ENCODE measurements at regions not wholly inside any gene's neighbourhood (a gene's known extent, or its start where the extent isn't known, plus 50 kb on each side); places are given as distances from the start of the nearest gene placed in this dataset.
"Not testable (repeated sequence)": the region's sequence is repeated elsewhere in the genome, so short reads cannot be mapped to it uniquely, and the experiment has no call there.

DNA sequence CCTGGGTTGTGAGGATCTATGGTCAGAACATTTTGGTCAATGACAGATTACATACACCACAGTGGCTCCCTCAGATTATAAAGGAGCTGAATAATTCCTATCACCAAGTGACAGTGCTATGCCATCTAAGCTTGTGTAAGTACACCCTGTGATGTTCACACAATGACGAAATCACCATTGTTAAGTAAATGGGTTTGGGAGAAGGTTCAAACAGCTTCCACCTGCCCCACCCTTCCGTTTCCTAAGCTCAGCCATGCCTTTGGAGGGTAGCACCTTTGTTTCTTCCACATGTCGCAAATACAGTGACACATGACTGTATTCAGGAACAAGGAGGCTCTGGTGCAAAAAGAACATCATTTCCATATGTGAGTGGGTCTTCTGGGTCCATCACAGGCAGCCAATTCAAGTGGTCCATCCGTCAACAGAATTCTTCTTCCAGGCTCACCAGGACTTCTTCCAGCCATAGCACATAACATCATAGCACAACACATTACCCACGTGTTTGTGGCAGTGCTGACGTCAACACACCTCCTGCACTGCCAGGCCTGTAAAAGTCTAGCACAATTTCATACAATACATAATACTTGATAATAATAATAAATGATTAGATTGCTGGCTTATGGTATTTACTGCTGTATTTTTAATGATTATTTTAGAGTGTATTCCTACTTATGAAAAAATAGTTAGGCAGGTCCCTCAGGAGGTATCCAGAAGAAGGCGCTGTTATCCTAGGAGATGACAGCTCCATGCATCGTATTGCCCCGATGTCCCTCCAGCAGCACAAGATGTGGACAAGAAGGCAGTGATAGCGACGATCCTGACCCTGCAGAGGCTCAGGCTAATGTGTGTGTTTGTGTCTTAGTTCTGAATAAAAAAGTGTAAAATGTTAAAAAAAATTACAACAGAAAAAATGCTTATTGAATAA, 264.8 kb downstream of the ANAPC1 start:
- no peak for DNase-seq (ENCODE audit: low read depth)

DNA sequence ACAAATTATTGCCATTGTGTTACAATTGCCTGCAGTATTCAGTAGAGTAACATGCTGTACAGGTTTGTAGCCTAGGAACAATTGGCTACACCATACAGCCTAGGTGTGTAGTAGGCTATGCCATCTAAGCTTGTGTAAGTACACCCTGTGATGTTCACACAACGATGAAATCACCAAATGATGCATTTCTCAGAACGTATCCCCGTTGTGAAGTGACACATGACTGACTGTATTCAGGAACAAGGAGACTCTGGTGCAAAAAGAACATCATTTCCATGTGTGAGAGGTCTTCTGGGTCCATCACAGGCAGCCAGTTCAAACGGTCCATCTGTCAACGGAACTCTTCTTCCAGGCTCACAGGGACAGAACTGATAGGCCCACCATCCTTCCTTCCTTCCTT, 263.7 kb downstream of the ANAPC1 start:
- no peak for DNase-seq (ENCODE audit: low read depth)

GRCh38 chr2:111622859-111623258, 261.1 kb downstream of the ANAPC1 start:
- DNase-seq (ENCODE audit: low read depth) = no peak

DNA sequence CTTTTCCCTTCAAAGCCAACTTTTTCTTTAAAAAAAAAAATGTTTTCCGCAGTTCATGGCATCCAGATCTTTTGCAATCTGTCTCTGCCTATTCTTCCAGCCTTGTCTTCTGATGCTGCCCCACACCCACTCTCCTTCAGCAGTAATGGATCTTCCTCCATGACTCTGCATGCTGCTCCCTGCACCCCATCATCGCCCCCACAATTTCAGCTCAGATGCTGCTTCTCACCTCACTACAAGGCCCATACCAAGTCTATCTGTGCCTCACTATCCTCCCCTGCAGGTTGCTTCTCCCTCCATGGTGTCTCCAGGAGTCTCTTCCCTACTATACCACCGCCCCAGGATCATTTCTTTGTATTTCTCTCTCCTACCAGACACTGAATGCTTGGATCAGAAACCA, 260.6 kb downstream of the ANAPC1 start:
- no peak for DNase-seq (ENCODE audit: low read depth)

DNA sequence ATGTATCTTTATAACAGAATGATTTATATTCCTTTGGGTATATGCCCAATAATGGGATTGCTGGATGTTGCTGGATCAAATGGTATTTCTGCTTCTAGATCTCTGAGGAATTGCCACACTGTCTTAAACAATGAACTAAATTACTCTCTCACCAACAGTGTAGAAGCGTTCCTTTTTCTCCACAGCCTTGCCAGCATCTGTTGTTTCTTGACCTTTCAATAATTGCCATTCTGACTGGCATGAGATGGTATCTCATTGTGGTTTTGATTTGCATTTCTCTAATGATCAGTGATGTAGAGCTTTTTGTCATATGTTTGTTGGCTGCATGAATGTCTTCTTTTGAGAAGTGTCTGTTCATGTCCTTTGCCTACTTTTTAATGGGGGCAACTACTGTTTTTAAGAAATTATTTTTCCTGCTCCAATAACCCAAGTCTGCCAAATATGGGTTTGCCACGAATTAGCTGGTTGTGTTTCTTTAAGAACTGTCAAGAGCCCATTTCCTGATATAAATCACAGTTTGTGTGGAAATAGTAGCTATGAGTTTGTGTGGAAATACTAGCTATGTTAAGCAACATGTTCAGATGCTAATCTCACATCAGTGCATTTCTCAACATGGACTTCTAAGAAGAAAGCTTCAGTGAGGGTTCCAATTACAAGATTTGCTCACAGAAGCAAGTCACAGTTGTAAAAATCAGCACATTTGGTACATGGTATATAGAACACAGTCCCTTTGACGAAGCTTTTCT, 259.4 kb downstream of the ANAPC1 start:
- DNase-seq (ENCODE audit: low read depth) = no peak

DNA sequence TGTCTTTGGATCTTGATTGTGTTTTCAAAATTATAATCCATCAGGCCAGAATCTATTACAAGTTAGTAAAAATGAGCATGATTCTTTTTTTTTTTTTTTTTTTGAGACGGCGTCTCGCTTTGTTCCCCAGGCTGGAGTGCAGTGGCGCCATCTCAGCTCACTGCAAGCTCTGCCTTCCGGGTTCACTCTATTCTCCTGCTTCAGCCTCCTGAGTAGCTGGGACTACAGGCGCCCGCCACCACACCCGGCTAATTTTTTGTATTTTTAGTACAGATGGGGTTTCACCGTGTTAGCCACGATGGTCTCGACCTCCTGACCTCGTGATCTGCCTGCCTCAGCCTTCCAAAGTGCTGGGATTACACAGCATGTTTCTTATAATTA, 258.8 kb downstream of the ANAPC1 start:
- DNase-seq (ENCODE audit: low read depth) = not testable (repeated sequence)

- no peak for DNase-seq (ENCODE audit: low read depth)
These were observed 257.7 kb downstream of the ANAPC1 start for GRCh38 chr2:111626037-111626864.

- DNase-seq (ENCODE audit: low read depth) = no peak
These were observed 257.2 kb downstream of the ANAPC1 start for GRCh38 chr2:111626865-111627163.

DNA sequence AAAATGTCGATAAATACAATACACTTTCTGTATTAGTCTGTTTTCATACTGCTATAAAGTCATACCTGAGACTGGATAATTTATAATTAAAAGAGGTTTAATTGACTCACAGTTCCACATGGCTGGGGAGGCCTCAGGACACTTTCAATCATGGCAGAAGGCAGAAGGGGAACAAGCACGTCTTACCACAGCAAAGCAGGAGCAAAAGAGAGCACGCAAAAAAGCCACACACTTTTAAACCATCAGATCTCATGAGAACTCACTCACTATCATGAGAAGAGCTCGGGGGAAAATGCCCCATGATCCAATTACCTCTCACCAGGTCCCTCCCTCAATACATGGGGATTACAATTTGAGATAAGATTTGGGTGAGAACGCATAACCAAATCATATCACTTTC, 256.7 kb downstream of the ANAPC1 start:
- no peak for DNase-seq (ENCODE audit: low read depth)

GRCh38 chr2:111628221-111628620, 255.8 kb downstream of the ANAPC1 start:
- no peak for DNase-seq (ENCODE audit: low read depth)

GRCh38 chr2:111629983-111630382, 254.0 kb downstream of the ANAPC1 start:
- DNase-seq (ENCODE audit: low read depth) = no peak

DNA sequence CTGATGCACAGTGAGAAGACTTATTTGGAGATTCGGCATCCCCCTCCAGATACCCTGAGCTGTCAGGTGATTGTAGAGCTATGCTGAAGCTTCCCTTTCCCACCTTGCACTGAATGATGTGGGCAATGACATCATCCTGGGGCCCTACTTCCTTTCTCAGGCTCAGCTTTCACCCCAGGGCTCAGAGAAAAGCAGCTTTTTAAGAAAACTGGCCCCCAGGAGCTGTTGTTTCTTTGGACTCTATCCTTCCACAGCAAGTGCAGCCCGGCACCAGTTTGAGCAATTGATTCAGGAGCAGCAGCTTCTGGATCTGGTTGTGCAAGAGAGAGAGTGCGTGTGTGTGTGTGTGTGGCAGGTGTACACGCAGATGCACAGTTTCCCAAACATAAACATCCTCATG, 251.3 kb downstream of the ANAPC1 start:
- no peak for DNase-seq (ENCODE audit: low read depth)

DNA sequence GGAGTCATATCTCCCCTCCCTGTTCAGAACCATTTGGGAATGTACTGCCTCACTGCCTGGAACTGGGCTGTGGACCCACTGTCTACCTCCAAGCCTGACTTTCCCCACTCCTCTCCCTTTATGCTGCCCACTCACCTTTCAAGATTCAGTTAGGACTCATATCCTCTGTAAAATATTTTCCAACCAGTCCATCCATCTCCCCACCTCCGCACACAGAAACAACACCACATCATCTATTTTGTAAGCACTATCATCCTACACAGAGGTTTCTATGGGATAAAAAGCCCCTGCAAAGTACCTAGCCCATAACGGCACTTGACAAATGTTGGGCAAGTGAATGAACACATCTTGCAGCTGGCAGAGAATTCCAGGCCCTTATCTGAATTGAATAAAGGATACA, 250.8 kb downstream of the ANAPC1 start:
- DNase-seq (ENCODE audit: low read depth) = no peak

GRCh38 chr2:111633643-111634042, 250.3 kb downstream of the ANAPC1 start:
- DNase-seq (ENCODE audit: low read depth) = no peak

GRCh38 chr2:111634050-111634794, 249.8 kb downstream of the ANAPC1 start:
- DNase-seq (ENCODE audit: low read depth) = no peak

- no peak for DNase-seq (ENCODE audit: low read depth)
These were observed 248.9 kb downstream of the ANAPC1 start for GRCh38 chr2:111634995-111635538.

DNA sequence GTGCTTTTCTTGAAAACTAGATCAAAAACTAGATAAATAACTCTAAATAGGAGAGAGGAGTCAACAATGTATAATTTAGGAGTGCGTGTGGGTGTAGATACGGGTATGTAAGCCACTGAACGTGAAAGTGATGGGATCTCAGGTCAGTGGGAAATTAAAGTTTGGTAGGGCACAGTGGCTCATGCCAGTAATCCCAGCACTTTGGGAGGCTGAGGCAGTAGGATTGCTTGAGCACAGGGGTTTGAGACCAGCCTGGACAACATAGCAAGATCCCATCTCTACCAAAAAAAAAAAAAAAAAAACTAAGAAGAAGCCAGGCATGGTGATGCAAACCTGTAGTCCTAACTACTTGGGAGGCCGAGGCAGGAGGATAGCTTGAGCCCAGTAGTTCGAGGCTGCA, 247.1 kb downstream of the ANAPC1 start:
- no peak for DNase-seq (ENCODE audit: low read depth)

DNA sequence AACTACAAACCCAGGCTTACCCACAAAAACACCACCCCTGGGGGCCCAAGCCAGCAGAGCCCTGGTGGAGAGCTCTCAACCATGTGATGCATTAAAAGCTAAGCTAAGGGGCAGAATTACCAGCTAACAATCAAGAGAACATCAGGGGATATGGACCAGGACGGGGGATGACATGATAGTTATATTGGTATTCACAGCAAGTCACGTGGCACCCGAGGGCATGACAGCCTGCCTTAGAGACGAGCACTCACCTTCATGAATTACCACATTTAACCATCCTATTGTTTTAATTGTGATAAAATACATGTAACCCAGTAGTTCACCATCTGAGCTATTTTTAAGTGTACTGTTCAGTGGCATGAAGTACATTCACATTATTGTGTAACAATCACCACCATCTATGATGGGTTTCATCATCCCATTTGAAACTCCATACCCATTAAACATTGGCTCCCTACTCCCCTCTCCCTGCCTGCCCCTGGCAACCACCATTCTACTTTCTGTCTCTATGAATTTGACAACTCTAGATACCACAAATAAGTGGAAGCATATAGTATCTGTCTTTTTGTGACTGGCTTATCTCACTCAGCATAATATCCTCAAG, 245.6 kb downstream of the ANAPC1 start:
- no peak for DNase-seq (ENCODE audit: low read depth)

GRCh38 chr2:111640480-111640879, 243.5 kb downstream of the ANAPC1 start:
- no peak for DNase-seq (ENCODE audit: low read depth)

DNA sequence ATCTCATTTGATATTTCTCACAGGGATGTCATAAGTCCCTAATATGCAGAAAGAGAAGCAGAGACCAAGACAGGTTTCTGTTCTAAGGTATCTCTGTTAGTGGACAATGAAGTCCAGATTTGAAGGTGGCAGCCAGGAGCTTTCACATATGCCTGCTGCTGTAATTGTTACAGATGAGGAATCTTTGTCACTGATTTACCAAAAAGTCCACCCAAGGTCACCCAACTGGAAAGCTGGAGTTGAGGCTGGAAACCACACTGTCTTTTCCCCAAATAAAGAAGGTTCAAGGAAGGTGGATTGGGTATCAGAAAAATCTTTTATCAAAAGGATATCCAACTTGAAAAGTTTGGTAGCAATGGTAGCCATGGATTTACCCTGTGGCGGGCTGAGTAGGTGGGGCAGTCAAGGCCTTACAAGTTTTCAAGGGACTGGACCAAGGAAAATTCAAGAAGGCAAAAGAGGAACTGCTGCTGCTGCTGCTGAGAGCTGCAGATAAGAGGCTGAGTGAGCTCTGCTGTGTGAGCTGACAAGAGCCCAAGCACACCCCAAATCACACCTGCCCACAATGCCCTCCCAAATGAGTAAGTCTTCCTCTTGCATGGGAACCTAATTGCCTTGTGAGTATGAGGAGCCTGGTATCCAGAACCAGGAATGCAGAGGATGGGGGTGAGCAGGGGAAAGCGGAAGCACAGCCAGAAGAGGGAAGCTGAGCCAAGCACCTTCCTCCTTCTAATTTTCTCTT, 241.2 kb downstream of the ANAPC1 start:
- no peak for DNase-seq (ENCODE audit: low read depth)

Data from T follicular helper cell (primary cell).